HL-60 (cell line): ENCODE measurements at regions not wholly inside any gene's neighbourhood (a gene's known extent, or its start where the extent isn't known, plus 50 kb on each side); places are given as distances from the start of the nearest gene placed in this dataset.

ENCODE experiments used
- CTCF ChIP-seq: IDR thresholded peaks from one replicate; pipeline ENCODE4 v1.5.1; 2011; ENCODE audit warnings: low read length, control low read depth, inconsistent platforms; ENCODE audit not compliant: insufficient read depth
- POLR2AphosphoS5 ChIP-seq: IDR thresholded peaks from 2 replicates; pipeline ENCODE4 v1.6.1; 2012; ENCODE audit warnings: low read depth
- TF ChIP-seq, protein P1 (sequence below): IDR thresholded peaks from 2 replicates; pipeline ENCODE4 v1.6.1; 2012; ENCODE audit warnings: low read depth; ENCODE audit not compliant: insufficient replicate concordance

GRCh38 chr7:136086712-136087111 is 109.6 kb upstream of the MTPN start:
- TF ChIP-seq CTCF = no peak
- TF ChIP-seq POLR2AphosphoS5 = no peak
- TF ChIP-seq, protein P1, sequence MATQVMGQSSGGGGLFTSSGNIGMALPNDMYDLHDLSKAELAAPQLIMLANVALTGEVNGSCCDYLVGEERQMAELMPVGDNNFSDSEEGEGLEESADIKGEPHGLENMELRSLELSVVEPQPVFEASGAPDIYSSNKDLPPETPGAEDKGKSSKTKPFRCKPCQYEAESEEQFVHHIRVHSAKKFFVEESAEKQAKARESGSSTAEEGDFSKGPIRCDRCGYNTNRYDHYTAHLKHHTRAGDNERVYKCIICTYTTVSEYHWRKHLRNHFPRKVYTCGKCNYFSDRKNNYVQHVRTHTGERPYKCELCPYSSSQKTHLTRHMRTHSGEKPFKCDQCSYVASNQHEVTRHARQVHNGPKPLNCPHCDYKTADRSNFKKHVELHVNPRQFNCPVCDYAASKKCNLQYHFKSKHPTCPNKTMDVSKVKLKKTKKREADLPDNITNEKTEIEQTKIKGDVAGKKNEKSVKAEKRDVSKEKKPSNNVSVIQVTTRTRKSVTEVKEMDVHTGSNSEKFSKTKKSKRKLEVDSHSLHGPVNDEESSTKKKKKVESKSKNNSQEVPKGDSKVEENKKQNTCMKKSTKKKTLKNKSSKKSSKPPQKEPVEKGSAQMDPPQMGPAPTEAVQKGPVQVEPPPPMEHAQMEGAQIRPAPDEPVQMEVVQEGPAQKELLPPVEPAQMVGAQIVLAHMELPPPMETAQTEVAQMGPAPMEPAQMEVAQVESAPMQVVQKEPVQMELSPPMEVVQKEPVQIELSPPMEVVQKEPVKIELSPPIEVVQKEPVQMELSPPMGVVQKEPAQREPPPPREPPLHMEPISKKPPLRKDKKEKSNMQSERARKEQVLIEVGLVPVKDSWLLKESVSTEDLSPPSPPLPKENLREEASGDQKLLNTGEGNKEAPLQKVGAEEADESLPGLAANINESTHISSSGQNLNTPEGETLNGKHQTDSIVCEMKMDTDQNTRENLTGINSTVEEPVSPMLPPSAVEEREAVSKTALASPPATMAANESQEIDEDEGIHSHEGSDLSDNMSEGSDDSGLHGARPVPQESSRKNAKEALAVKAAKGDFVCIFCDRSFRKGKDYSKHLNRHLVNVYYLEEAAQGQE = no peak
